MM.1S (cell line): ENCODE measurements at regions not wholly inside any gene's neighbourhood (a gene's known extent, or its start where the extent isn't known, plus 50 kb on each side); places are given as distances from the start of the nearest gene placed in this dataset.
"Not testable (repeated sequence)": the region's sequence is repeated elsewhere in the genome, so short reads cannot be mapped to it uniquely, and the experiment has no call there.

ENCODE experiments used
- DNase-seq: peaks from one replicate; pipeline ENCODE4 v3.0.0-alpha.2; 2015
- H2AFZ ChIP-seq: fragments of 300-600 bp; sonication (generic); 2 replicates; pipeline ENCODE4 v1.6.0; 2016; ENCODE audit warnings: antibody characterized with exemption, low read length
- H3F3A ChIP-seq: fragments of 300-600 bp; sonication (generic); 2 replicates; pipeline ENCODE4 v1.6.1; 2016; ENCODE audit warnings: mild to moderate bottlenecking, antibody characterized with exemption, low read length, moderate library complexity, mixed read lengths; ENCODE audit not compliant: insufficient read depth
- H3K27ac ChIP-seq: fragments of 300-600 bp; sonication (generic); 2 replicates; pipeline ENCODE4 v1.5.1; 2016; ENCODE audit warnings: mild to moderate bottlenecking, low read length
- H3K27me3 ChIP-seq: fragments of 300-600 bp; sonication (generic); replicated peaks from 2 replicates; pipeline ENCODE4 v1.6.0; 2016; ENCODE audit warnings: low read length; ENCODE audit not compliant: insufficient read depth
- H3K36me3 ChIP-seq: fragments of 300-600 bp; sonication (generic); replicated peaks from 2 replicates; pipeline ENCODE4 v1.6.1; 2016; ENCODE audit warnings: mild to moderate bottlenecking, low read length, mixed read lengths; ENCODE audit not compliant: insufficient read depth
- H3K4me1 ChIP-seq: fragments of 300-600 bp; sonication (generic); 2 replicates; pipeline ENCODE4 v1.6.1; 2016; ENCODE audit warnings: low read length, mixed read lengths
- H3K4me2 ChIP-seq: fragments of 300-600 bp; sonication (generic); 2 replicates; pipeline ENCODE4 v1.6.0; 2016; ENCODE audit warnings: low read depth, low read length
- H3K4me3 ChIP-seq: fragments of 300-600 bp; sonication (generic); 2 replicates; pipeline ENCODE4 v1.5.1; 2016; ENCODE audit warnings: low read length, mixed read lengths
- H3K79me2 ChIP-seq: fragments of 300-600 bp; sonication (generic); 2 replicates; pipeline ENCODE4 v1.6.1; 2016; ENCODE audit warnings: mixed run types, low read length, mixed read lengths
- H3K9ac ChIP-seq: fragments of 300-600 bp; sonication (generic); 2 replicates; pipeline ENCODE4 v1.6.1; 2016; ENCODE audit warnings: low read length, mixed read lengths
- H3K9me2 ChIP-seq: fragments of 300-600 bp; sonication (generic); replicated peaks from 2 replicates; pipeline ENCODE4 v1.6.1; 2016; ENCODE audit warnings: mild to moderate bottlenecking, low read length, mixed read lengths; ENCODE audit not compliant: insufficient read depth
- H3K9me3 ChIP-seq: fragments of 300-600 bp; sonication (generic); replicated peaks from 2 replicates; pipeline ENCODE4 v1.6.1; 2016; ENCODE audit warnings: mild to moderate bottlenecking, low read length, mixed read lengths; ENCODE audit not compliant: insufficient read depth
- H4K20me1 ChIP-seq: fragments of 300-600 bp; sonication (generic); 2 replicates; pipeline ENCODE4 v1.6.1; 2016; ENCODE audit warnings: mild to moderate bottlenecking, low read length, moderate library complexity, mixed read lengths; ENCODE audit not compliant: insufficient read depth
- EZH2 ChIP-seq: fragments of 300-600 bp; sonication (generic); optimal IDR thresholded peaks from 2 replicates; pipeline ENCODE3; 2017; ENCODE audit warnings: low read depth, mild to moderate bottlenecking, antibody characterized with exemption, low read length, mixed read lengths
- EZH2phosphoT487 ChIP-seq: fragments of 300-600 bp; sonication (generic); IDR thresholded peaks from 2 replicates; pipeline ENCODE4 v1.6.1; 2018; ENCODE audit warnings: antibody characterized with exemption, low read length
- TF ChIP-seq, protein P1 (sequence below): fragments of 300-600 bp; sonication (generic); IDR thresholded peaks from 2 replicates; pipeline ENCODE4 v1.5.1; 2016; ENCODE audit warnings: antibody characterized with exemption, low read length, mixed read lengths

DNA sequence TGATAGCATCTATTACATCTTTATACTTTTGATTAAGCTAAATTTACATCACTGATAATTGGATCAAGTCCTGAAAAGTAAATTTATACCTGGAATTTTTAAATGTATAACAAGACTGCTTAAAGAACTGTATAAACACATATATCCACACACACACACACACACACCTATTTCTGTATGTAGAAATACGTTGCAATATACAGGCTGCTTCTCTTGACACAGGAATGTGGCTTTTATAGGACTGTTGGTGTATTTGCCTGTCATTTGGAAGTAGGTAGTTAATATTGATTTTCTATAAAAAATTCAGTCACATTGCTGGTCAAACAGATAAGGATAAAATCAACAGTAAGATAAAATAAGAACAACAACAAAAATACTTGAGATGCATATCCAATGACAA lies 708.5 kb upstream of the RAG2 start:
- Histone ChIP-seq H3K4me3 (no peak overlapping the region), H3K9me2 (no peaks in the 10 kb centered on the region), H3K9ac (no peak overlapping the region), H3K27me3 (no peaks in the 10 kb centered on the region), H3K36me3 (no peaks in the 10 kb centered on the region), H4K20me1 (no peaks in the 10 kb centered on the region), H3K9me3 (no peaks in the 10 kb centered on the region), H3K4me2 (no peak overlapping the region), H3K27ac (no peak overlapping the region; the same call in 1 of the 2 replicates), H3K79me2 (no peaks in the 10 kb centered on the region), H3K4me1 (no peaks in the 10 kb centered on the region), H3F3A (no peaks in the 10 kb centered on the region), H2AFZ (no peak overlapping the region)
- DNase-seq: no peak
- no peak for TF ChIP-seq EZH2
- TF ChIP-seq, protein P1, sequence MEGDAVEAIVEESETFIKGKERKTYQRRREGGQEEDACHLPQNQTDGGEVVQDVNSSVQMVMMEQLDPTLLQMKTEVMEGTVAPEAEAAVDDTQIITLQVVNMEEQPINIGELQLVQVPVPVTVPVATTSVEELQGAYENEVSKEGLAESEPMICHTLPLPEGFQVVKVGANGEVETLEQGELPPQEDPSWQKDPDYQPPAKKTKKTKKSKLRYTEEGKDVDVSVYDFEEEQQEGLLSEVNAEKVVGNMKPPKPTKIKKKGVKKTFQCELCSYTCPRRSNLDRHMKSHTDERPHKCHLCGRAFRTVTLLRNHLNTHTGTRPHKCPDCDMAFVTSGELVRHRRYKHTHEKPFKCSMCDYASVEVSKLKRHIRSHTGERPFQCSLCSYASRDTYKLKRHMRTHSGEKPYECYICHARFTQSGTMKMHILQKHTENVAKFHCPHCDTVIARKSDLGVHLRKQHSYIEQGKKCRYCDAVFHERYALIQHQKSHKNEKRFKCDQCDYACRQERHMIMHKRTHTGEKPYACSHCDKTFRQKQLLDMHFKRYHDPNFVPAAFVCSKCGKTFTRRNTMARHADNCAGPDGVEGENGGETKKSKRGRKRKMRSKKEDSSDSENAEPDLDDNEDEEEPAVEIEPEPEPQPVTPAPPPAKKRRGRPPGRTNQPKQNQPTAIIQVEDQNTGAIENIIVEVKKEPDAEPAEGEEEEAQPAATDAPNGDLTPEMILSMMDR: no peak
- TF ChIP-seq EZH2phosphoT487: no peak

DNA sequence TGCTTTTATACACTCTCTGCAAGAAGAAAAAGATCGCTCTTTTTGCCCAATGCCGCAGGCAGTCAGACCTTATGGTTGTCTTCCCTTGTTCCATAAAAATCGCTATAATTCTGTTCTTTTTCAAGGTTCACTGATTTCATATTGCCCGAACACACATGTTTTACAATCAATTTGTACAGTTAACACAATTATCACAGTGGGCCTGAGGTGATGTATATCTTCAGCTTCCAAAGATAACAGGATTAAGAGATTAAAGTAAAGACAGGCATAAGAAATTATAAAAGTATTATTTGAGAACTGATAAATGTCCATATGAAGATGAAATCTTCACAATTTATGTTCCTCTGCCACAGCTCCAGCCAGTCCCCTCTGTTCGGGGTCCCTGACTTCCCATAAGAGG lies 703.4 kb upstream of the RAG2 start:
- H3K9me3 ChIP-seq: not testable (repeated sequence)

DNA sequence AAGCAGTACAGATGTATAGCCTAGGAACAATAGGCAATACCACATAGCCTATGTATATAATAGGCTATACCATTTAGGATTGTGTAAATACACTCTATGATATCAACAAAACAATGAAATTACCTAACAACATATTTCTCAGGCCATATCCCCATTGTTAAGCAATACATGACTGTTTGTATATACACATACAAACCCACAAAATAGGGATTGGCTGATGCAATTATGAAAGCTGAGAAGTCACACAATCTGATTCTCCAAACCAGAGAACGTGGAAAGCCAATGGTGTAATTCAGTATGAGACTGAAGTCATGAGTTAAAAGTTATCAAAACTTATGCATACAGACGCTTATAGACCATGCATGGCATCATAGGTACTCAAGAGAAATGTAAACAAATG lies 700.1 kb upstream of the RAG2 start:
- H3K4me1 ChIP-seq: no peaks in the 10 kb centered on the region

More for the DNA sequence above, 703.4 kb upstream of the RAG2 start:
- H3K4me3 ChIP-seq, H3K27ac ChIP-seq, H3K79me2 ChIP-seq, DNase-seq, H3K9ac ChIP-seq, H3K27me3 ChIP-seq, H3K9me2 ChIP-seq, H2AFZ ChIP-seq, H3K36me3 ChIP-seq, H3F3A ChIP-seq, H4K20me1 ChIP-seq, H3K4me2 ChIP-seq, H3K4me1 ChIP-seq: not testable (repeated sequence)

DNA sequence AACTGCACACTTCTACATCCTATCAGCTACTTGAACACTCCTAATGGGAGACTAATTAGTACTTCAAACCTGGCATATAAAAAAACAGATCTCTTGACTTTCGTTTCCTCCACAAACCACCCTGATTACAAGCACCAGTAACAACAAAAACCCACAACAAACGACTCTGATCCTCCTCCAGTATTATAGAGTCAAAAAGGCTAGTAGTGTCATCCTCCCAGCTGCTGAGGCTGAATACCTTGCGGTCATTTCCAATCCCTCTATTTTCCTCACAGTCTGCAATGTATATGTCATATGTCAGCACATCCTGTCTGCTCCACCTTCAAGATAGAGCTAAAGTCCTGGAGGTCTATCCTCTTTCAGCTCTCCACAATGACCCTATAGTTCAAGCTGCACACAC lies 688.9 kb upstream of the RAG2 start:
- Histone ChIP-seq H3K4me3 (peak overlapping the region; percentile 12; the same call in 1 of the 2 replicates), H3K27ac (peak overlapping the region; percentile 67), H3F3A (peaks cover 18% of the 10 kb centered on the region), H3K9me3 (no peaks in the 10 kb centered on the region), H2AFZ (peak overlapping the region; percentile 55), H3K9ac (peak overlapping the region; percentile 19; the same call in 1 of the 2 replicates), H4K20me1 (no peaks in the 10 kb centered on the region), H3K4me2 (peak overlapping the region; percentile 62), H3K27me3 (no peaks in the 10 kb centered on the region), H3K4me1 (peaks cover 32% of the 10 kb centered on the region), H3K36me3 (no peaks in the 10 kb centered on the region), H3K9me2 (no peaks in the 10 kb centered on the region), H3K79me2 (no peaks in the 10 kb centered on the region)
- DNase-seq: peak; percentile 86
- no peak for TF ChIP-seq EZH2phosphoT487
- TF ChIP-seq, protein P1: no peak
- no peak for TF ChIP-seq EZH2

More for the DNA sequence above, 700.1 kb upstream of the RAG2 start:
- Histone ChIP-seq H3K9me3 (no peaks in the 10 kb centered on the region), H3K9me2 (no peaks in the 10 kb centered on the region), H3F3A (no peaks in the 10 kb centered on the region), H3K4me2 (no peak overlapping the region), H3K9ac (no peak overlapping the region), H3K36me3 (no peaks in the 10 kb centered on the region), H3K27me3 (no peaks in the 10 kb centered on the region), H4K20me1 (no peaks in the 10 kb centered on the region), H3K27ac (no peak overlapping the region), H3K79me2 (no peaks in the 10 kb centered on the region), H2AFZ (no peak overlapping the region), H3K4me3 (no peak overlapping the region)
- TF ChIP-seq EZH2phosphoT487 (no peak), EZH2 (no peak)
- TF ChIP-seq, protein P1: no peak
- no peak for DNase-seq
